Effector memory CD4-positive, alpha-beta T cell (primary cell): ENCODE measurements at regions not wholly inside any gene's neighbourhood (a gene's known extent, or its start where the extent isn't known, plus 50 kb on each side); places are given as distances from the start of the nearest gene placed in this dataset.

Experiments used
- DNase-seq, 3 donors: peaks; one replicate each; pipeline ENCODE4 v3.0.0-alpha.2; 2020
- H3K27ac ChIP-seq: 2 replicates; pipeline ENCODE4 v1.7.0; 2013; ENCODE audit warnings: mild to moderate bottlenecking, low read length, moderate library complexity; ENCODE audit not compliant: insufficient read depth, poor library complexity, severe bottlenecking
- H3K27me3 ChIP-seq: replicated peaks from 2 replicates; pipeline ENCODE4 v1.7.0; 2013; ENCODE audit warnings: mild to moderate bottlenecking, low read length; ENCODE audit not compliant: insufficient read depth, control insufficient read depth, poor library complexity, severe bottlenecking
- H3K36me3 ChIP-seq: 2 replicates; pipeline ENCODE4 v1.7.0; 2013; ENCODE audit warnings: mild to moderate bottlenecking, low read length, moderate library complexity; ENCODE audit not compliant: control insufficient read depth, insufficient read depth
- H3K4me1 ChIP-seq: 2 replicates; pipeline ENCODE4 v1.7.0; 2013; ENCODE audit warnings: low read length, mild to moderate bottlenecking; ENCODE audit not compliant: control insufficient read depth, insufficient read depth, poor library complexity, severe bottlenecking
- H3K4me3 ChIP-seq: 2 replicates; pipeline ENCODE4 v1.7.0; 2013; ENCODE audit warnings: low read length, low read depth, mild to moderate bottlenecking; ENCODE audit not compliant: insufficient read depth, poor library complexity, severe bottlenecking
- H3K9me3 ChIP-seq: 2 replicates; pipeline ENCODE4 v1.7.0; 2013; ENCODE audit warnings: mild to moderate bottlenecking, low read length, moderate library complexity; ENCODE audit not compliant: control insufficient read depth

DNA sequence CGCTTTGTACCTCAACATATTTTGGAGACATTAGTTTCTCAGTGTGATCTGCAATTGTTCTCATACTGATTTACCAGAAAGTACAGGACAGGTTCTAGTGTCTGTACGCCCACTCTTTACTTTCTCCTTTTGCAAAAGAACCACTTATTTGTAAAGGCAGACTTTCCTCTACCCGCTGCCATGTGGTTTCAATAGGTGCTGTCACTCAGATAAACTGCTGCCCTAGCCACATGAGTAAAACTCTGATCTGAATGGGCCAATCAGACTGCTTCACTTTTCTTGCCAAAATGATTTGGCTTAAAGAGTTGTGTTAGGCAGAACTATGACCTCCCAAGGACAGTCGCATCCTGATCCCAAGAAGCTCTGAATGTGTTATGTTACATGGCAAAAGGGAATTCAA is 984.6 kb upstream of the NR2F2 start:
- no peak for DNase-seq
- Histone ChIP-seq H3K4me1 (no peaks in the 10 kb centered on the region), H3K36me3 (no peaks in the 10 kb centered on the region), H3K27me3 (no peaks in the 10 kb centered on the region), H3K9me3 (no peaks in the 10 kb centered on the region), H3K27ac (no peak overlapping the region), H3K4me3 (no peak overlapping the region)

DNA sequence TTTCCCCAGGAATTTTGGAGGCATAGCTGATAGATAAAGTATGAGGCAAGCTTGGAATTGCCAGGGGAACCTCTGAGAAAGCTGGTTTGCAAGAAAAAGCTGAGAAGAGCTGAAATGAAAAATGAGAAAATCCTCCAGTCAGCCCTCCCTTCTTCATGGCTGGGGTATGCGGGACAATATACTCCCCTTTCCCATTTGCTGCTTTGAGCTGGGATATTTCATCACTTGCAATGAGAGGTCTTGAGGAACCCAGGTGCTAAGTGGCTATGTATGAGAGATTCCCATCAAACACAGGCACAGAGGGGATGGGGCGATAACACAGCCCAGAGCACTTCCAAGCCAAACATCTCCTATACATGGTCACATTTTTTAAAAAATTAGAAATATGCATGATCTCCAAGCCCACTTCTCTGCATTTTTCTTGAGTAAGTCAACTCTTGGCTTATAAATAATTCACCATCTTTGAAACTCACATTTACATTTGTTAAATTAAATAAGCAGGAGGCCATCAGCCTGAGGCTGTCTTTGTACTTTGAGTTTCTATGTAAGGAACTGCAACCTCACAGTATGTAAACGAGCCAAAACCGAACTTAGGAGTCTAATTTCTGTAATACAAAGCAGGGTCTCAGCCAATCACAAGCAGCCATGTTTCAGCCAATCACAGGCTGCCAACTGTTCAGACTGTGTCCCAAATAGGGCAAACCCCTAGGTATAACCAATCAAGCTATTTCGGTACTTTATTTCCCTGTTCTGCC is 983.6 kb upstream of the NR2F2 start:
- DNase-seq: no peak
- Histone ChIP-seq H3K27me3 (no peaks in the 10 kb centered on the region), H3K36me3 (no peaks in the 10 kb centered on the region), H3K4me1 (no peaks in the 10 kb centered on the region), H3K9me3 (no peaks in the 10 kb centered on the region), H3K4me3 (no peak overlapping the region), H3K27ac (no peak overlapping the region)

DNA sequence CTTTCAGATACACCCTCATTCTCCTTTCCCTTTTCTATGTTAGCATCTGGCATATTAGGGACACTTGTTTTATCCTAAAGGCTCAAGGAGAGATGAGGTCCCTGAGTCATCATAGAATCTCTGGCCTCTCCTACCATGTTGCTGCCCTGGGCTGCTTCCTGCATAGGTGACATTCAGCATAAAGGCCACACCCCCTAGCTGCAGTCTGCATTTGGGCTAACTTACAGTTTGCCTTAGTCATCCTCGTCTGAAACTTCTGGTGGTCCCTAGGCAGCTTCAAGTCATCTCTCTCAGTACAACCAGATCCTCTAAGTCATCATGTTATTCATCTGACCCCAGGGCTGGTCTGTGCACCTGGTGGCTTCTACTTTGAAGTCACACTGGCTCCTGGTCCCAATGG is 982.7 kb upstream of the NR2F2 start:
- no peaks in the 10 kb centered on the region for H3K27me3 ChIP-seq
- no peak for DNase-seq
- H3K4me3 ChIP-seq: no peak overlapping the region
- no peaks in the 10 kb centered on the region for H3K4me1 ChIP-seq
- no peaks in the 10 kb centered on the region for H3K36me3 ChIP-seq
- no peak overlapping the region for H3K27ac ChIP-seq
- H3K9me3 ChIP-seq: no peaks in the 10 kb centered on the region

DNA sequence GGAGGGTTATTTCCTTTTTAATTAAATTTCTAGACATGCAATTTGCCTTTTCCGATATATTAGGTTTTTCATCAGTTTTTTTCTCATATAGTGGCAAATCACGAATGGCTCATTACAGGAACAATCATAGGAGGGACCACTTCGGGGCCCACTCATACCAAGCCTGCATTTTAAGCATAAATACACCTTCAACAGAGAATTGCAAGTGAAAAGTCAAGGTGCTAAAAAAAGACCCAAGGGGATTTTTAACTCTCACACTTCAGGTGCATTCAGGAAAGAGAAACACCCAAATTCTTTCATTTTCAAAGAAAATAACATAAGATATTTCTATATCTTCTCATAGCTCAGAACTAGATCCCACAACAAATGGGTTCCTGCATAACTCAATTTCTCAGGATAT is 979.6 kb upstream of the NR2F2 start:
- H3K4me3 ChIP-seq: no peak overlapping the region
- H3K27me3 ChIP-seq: no peaks in the 10 kb centered on the region
- no peaks in the 10 kb centered on the region for H3K4me1 ChIP-seq
- no peak overlapping the region for H3K27ac ChIP-seq
- H3K9me3 ChIP-seq: no peaks in the 10 kb centered on the region
- DNase-seq: no peak
- H3K36me3 ChIP-seq: no peaks in the 10 kb centered on the region

DNA sequence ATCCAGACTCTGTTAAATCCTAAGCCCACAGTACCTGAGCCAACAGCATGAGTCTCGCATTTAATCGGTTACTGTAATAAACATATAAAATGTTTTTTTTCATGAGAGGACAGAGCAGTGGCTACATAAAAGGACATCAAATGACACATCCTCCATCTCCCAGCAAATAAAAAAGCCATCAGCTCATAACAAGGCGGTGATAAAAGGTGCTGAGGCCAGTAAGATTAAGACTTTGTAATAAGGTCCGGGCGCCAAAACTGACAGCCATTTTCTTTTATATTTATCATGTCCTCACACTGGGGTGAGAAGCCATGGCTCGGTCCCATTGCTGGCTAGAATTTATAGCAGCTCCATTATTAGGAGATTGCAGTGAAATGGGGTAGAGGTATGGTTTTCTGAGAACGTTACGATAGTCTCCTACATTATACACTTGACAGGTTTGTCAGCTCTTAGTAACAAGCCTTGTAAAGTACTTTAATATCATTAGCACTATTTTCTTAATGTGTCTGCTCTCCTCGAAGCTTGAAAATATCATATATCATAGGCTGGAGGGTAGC is 977.8 kb upstream of the NR2F2 start:
- no peaks in the 10 kb centered on the region for H3K27me3 ChIP-seq
- H3K36me3 ChIP-seq: no peaks in the 10 kb centered on the region
- no peaks in the 10 kb centered on the region for H3K9me3 ChIP-seq
- H3K27ac ChIP-seq: no peak overlapping the region
- no peak overlapping the region for H3K4me3 ChIP-seq
- H3K4me1 ChIP-seq: no peaks in the 10 kb centered on the region
- DNase-seq: no peak

DNA sequence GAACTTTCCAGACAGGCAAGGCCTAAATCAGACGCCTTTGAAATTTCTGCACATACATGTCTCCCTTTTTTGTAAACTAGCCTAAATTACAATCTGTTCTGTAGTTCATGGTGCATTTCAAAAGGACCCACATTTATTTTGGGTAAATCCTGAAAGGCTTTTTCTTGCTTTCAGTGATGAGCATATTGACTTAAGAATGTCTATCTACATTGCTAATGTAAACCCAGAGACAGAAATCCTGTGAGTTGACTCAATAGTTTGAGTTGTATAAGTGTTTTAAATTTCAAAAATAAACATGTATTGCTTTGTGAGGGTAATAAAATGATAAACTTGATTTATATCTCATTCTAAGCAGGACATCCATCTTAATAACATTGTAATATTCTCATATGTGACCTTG is 977.0 kb upstream of the NR2F2 start:
- H3K27ac ChIP-seq: no peak overlapping the region
- DNase-seq: no peak

DNA sequence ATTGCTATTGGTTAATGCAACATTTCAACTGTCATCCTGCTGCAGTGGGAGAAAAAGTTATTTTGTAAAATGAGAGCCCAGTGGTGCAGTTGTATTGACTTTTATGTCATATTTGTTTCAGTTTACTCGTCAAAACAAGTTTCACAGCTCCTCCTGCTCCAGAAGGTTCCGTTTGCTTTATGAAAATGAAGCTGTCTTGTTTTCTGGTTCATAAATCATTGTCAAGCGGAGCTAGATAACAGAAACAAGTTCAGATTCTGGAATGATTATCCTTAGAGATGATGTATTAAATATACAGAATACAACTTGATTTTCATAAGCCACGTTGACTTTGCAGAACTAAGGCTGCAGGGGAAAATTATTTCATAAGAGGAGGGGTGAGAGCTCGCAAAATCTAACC is 970.5 kb upstream of the NR2F2 start:
- Histone ChIP-seq H3K27ac (no peak overlapping the region), H3K36me3 (no peaks in the 10 kb centered on the region), H3K4me3 (no peak overlapping the region), H3K9me3 (no peaks in the 10 kb centered on the region), H3K27me3 (no peaks in the 10 kb centered on the region), H3K4me1 (no peaks in the 10 kb centered on the region)
- DNase-seq: no peak

More for the DNA sequence above, 977.0 kb upstream of the NR2F2 start:
- Histone ChIP-seq H3K27me3 (no peaks in the 10 kb centered on the region), H3K4me3 (no peak overlapping the region), H3K9me3 (no peaks in the 10 kb centered on the region), H3K36me3 (no peaks in the 10 kb centered on the region), H3K4me1 (no peaks in the 10 kb centered on the region)

DNA sequence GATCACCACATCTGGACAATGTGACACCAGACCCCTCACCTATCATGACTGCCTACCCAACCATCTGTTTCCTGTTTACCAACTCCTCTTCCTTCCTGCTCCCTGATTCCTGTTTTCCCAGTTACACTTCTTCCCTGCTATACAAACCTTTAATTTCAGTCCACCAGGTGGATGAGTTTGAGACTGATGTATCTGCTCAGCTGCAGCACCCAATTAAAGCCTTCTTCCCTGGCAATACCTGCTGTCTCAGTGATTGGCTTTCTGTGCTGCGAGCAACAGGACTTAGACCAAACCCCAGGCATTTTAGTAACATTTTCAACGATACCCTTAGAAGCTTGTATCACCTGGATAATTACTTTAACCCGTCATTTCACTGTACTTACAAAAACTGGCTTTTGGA is 968.2 kb upstream of the NR2F2 start:
- no peak overlapping the region for H3K27ac ChIP-seq
- H3K36me3 ChIP-seq: no peaks in the 10 kb centered on the region
- no peaks in the 10 kb centered on the region for H3K4me1 ChIP-seq
- no peak for DNase-seq
- no peaks in the 10 kb centered on the region for H3K9me3 ChIP-seq
- H3K27me3 ChIP-seq: no peaks in the 10 kb centered on the region
- H3K4me3 ChIP-seq: no peak overlapping the region

DNA sequence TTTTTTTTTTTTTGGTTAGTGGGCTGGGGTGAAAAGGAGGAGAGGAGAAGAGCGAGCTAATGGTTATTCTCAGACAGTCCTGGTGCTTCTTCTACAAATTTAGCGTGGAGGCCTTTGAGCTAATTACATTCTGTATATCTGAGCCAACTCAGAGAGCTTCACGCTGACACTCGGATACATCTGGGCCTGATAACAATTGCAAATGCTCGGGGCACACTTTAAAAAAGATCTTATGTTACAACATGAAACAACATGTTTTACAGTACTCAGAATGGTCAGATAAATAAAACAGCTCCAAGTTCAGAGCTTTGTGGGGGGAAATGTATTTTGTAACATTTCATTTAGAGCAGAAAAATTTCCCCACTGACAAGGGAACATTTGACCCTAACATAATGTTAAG is 966.9 kb upstream of the NR2F2 start:
- H3K4me1 ChIP-seq: no peaks in the 10 kb centered on the region
- H3K27me3 ChIP-seq: no peaks in the 10 kb centered on the region
- H3K4me3 ChIP-seq: no peak overlapping the region
- H3K36me3 ChIP-seq: no peaks in the 10 kb centered on the region
- no peaks in the 10 kb centered on the region for H3K9me3 ChIP-seq
- DNase-seq: no peak
- no peak overlapping the region for H3K27ac ChIP-seq

DNA sequence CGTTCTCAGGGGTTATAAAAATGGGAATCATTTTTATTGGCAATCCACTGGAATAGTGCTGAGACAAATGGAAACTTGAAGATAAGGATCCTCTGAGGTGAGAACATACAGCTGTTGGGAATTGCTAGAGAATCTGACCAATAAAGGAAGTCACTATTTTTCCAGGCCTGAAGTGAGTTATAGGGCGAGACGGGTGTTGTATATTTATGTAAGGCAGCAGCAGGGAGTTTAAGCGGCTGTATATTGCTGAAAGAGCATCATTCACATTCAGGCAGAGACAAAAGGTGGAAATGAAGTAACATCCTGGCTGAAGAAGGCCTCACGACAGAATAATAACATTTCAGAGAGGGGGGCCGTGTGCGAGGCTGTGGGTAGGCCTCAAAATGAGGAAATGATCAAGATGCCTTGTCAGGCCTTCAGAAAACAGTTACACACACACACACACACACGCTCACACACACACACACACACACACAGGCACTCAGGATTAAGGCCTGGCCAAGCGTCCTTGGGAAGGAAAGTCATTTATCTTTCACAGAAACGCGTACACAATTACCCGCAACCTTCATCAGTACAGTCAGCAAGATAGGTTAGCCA is 964.9 kb upstream of the NR2F2 start:
- H3K27ac ChIP-seq: no peak overlapping the region
- DNase-seq: no peak

More for the DNA sequence above, 964.9 kb upstream of the NR2F2 start:
- Histone ChIP-seq H3K4me3 (no peak overlapping the region), H3K27me3 (no peaks in the 10 kb centered on the region), H3K9me3 (no peaks in the 10 kb centered on the region), H3K36me3 (no peaks in the 10 kb centered on the region), H3K4me1 (no peaks in the 10 kb centered on the region)
